PFSK-1 (cell line): ENCODE measurements at regions not wholly inside any gene's neighbourhood (a gene's known extent, or its start where the extent isn't known, plus 50 kb on each side); places are given as distances from the start of the nearest gene placed in this dataset.

Experiments used
- FOXP2 ChIP-seq: optimal IDR thresholded peaks from 2 replicates; pipeline ENCODE3; 2011; ENCODE audit warnings: borderline replicate concordance, control low read depth, inconsistent platforms; ENCODE audit not compliant: insufficient read depth; ENCODE audit errors: extremely low read length, extremely low read depth
- POLR2AphosphoS5 ChIP-seq: IDR thresholded peaks from 2 replicates; pipeline ENCODE4 v1.6.1; 2012; ENCODE audit warnings: low read depth, mild to moderate bottlenecking, control low read depth, low read length, moderate library complexity
- SIN3A ChIP-seq: IDR thresholded peaks from 2 replicates; pipeline ENCODE4 v1.6.1; 2012; ENCODE audit warnings: mild to moderate bottlenecking, low read length, moderate library complexity, borderline replicate concordance; ENCODE audit not compliant: insufficient read depth
- TAF1 ChIP-seq: IDR thresholded peaks from 2 replicates; pipeline ENCODE4 v1.6.1; 2012; ENCODE audit warnings: low read length, control low read depth, borderline replicate concordance; ENCODE audit not compliant: insufficient read depth
- TF ChIP-seq, protein P1 (sequence below), 2 experiments: IDR thresholded peaks; 2 replicates each; pipeline versions ENCODE4 v1.6.1 to v1.8.0; 2011 to 2012; ENCODE audit warnings: low read depth in 2 of 2, low read length in 2 of 2, control low read depth in 1 of 2, inconsistent platforms in 1 of 2, mild to moderate bottlenecking in 1 of 2, moderate library complexity in 1 of 2; ENCODE audit not compliant: insufficient read depth in 1 of 2

DNA sequence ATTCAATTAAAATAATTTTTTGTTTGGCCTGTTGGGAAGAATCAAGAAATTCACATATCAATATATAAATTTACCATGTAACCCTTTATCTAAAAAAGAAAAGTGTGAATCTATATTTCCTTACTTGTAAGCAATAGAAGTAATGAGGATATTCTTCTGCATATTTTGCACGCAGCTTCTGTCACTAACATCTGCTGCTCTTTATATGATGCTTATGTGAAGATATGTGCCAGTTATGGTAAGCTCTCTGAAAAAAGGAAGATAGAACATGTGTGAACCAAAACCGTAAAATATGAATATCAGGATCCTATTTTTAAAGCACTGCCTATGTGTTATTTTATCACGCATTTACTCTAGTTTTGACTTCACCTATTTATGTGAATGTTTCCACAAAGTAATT is 96.4 kb upstream of the ATP11B start:
- TF ChIP-seq POLR2AphosphoS5 (no peak), TAF1 (no peak), FOXP2 (no peak), SIN3A (no peak)
- TF ChIP-seq, protein P1, sequence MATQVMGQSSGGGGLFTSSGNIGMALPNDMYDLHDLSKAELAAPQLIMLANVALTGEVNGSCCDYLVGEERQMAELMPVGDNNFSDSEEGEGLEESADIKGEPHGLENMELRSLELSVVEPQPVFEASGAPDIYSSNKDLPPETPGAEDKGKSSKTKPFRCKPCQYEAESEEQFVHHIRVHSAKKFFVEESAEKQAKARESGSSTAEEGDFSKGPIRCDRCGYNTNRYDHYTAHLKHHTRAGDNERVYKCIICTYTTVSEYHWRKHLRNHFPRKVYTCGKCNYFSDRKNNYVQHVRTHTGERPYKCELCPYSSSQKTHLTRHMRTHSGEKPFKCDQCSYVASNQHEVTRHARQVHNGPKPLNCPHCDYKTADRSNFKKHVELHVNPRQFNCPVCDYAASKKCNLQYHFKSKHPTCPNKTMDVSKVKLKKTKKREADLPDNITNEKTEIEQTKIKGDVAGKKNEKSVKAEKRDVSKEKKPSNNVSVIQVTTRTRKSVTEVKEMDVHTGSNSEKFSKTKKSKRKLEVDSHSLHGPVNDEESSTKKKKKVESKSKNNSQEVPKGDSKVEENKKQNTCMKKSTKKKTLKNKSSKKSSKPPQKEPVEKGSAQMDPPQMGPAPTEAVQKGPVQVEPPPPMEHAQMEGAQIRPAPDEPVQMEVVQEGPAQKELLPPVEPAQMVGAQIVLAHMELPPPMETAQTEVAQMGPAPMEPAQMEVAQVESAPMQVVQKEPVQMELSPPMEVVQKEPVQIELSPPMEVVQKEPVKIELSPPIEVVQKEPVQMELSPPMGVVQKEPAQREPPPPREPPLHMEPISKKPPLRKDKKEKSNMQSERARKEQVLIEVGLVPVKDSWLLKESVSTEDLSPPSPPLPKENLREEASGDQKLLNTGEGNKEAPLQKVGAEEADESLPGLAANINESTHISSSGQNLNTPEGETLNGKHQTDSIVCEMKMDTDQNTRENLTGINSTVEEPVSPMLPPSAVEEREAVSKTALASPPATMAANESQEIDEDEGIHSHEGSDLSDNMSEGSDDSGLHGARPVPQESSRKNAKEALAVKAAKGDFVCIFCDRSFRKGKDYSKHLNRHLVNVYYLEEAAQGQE (IDR thresholded peaks at IDR 0.05; ENCODE audit: insufficient read depth in 1 of 2, low read depth in 2 of 2, low read length in 2 of 2), result no peak

DNA sequence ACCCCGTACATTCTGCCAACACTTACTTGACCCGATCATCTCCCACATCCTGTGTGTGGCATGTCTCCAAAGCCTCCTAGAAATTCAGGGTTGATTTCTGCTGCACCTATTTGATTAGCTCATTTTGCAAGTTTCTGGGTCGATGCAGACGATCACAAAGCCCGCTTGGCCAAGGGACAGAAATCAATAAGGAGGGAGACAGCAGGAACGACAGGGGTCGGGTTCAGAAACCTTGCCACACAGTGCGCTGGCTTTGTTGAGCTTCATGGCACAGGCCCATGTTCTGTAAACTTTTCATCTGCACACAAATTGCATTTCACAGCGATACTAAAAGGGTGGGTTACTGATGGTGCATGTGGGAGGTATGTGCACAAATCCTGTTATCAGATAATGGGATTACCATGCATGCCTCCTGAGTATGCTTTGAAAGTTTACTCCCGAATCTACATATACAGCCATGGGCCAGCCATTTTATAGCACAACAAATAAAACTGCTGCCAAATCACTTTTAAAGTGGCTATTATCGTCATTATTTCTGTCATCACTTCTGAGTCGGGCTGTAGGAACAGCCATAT is 95.9 kb upstream of the ATP11B start:
- TF ChIP-seq TAF1, result no peak
- no peak for TF ChIP-seq SIN3A
- TF ChIP-seq POLR2AphosphoS5, result no peak
- TF ChIP-seq FOXP2, result no peak
- TF ChIP-seq, protein P1 (IDR thresholded peaks at IDR 0.05; ENCODE audit: insufficient read depth in 1 of 2, low read depth in 2 of 2, low read length in 2 of 2), result no peak

- TF ChIP-seq POLR2AphosphoS5 (no peak), TAF1 (no peak)
- TF ChIP-seq, protein P1 (IDR thresholded peaks at IDR 0.05; ENCODE audit: insufficient read depth in 1 of 2, low read depth in 2 of 2, low read length in 2 of 2), result no peak
Observed at GRCh38 chr3:182698078-182698477, 95.2 kb upstream of the ATP11B start.

DNA sequence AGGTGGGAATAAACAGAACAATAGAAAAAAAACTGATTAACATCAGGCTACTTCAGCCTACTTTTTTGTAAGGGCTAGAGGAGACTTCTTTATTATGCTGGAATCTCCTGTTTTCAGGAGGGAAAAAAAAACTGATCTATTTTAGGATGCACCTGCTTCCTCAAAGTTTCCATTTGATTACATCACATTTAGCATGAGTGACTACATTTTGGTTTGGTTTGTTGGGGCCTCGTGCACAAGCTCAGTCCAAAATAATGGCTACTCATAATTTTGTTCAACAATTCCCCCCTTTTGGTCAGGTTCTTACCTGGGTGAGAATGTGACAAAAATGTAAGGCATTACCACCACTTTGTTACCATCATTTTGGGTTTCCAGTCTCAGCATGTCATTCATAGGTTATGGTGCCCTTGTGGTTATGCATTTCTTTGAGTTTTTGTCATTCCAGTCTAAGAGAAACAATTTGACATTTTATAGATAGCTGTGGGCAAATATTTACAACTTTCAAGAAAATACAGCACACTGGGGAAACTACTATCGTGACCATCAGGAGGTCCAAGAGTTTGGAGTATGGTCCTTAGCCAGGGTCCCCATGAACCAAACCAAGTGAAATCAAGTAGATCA is 93.6 kb upstream of the ATP11B start:
- TF ChIP-seq FOXP2 (no peak), TAF1 (no peak), POLR2AphosphoS5 (no peak)
- TF ChIP-seq, protein P1 (IDR thresholded peaks at IDR 0.05; ENCODE audit: insufficient read depth in 1 of 2, low read depth in 2 of 2, low read length in 2 of 2), result no peak

DNA sequence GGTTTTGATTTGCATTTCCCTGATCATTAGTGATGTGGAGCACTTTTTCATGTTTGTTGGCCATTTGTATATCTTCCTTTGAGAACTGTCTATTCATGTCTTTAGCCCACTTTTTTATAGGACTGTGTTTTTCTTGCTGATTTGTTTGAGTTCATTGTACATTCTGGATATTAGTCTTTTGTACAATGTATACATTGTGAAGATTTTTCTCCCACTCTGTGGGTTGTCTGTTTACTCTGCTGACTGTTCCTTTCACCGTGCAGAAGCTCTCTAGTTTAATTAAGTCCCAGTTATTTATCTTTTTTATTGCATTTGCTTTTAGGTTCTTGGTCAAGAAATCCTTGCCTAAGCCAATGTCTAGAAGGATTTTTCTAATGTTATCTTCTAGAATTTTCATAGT is 91.1 kb upstream of the ATP11B start:
- TF ChIP-seq SIN3A (no peak), TAF1 (no peak), FOXP2 (no peak), POLR2AphosphoS5 (no peak)
- TF ChIP-seq, protein P1 (IDR thresholded peaks at IDR 0.05; ENCODE audit: insufficient read depth in 1 of 2, low read depth in 2 of 2, low read length in 2 of 2), result no peak
